HCT116 (cell line): ENCODE measurements at regions not wholly inside any gene's neighbourhood (a gene's known extent, or its start where the extent isn't known, plus 50 kb on each side); places are given as distances from the start of the nearest gene placed in this dataset.

Experiments
- ATAC-seq: fragments of 200-7000 bp; cut with Tn5 transposase; 2 replicates; pipeline ENCODE4 v1.9.1; 2020; ENCODE audit warnings: mild to moderate bottlenecking, moderate library complexity
- BruUV-seq: library from RNA; stranded (reverse); fragments of 400-500 nt; replicated peaks from 2 replicates; lab custom pipeline; 2021; lab: Mats Ljungman, UMichigan
- CTCF ChIA-PET: fragments of 300-600 bp; sonication (Branson Sonifier 250); formaldehyde crosslinking; loops from one replicate; lab custom pipeline; 2021; ENCODE audit warnings: antibody characterized with exemption; lab: Charles Lee
- POLR2A ChIA-PET: fragments of 300-600, 350-600 bp; sonication (Branson Sonifier 250); formaldehyde crosslinking; loops from one replicate; lab custom pipeline; 2021; ENCODE audit warnings: antibody characterized with exemption; lab: Charles Lee
- RAD21 ChIA-PET, 2 experiments: fragments of 300-600 bp; sonication (Branson Sonifier 250); formaldehyde crosslinking; loops; one replicate each; lab custom pipeline; 2023; ENCODE audit warnings: low total read pairs in 2 of 2; ENCODE audit not compliant: uncharacterized antibody in 2 of 2, unreplicated experiment in 2 of 2, low non-redundant PET in 1 of 2; lab: Charles Lee
- DNase-seq: peaks from one replicate; pipeline ENCODE4 v3.0.0-alpha.2; 2010; ENCODE audit warnings: low read depth, low spot score
- H2AFZ ChIP-seq: fragments of 200-600 bp; shearing (Covaris generic), sonication (generic); 2 replicates; pipeline ENCODE4 v1.6.1; 2017; ENCODE audit warnings: low read depth, mixed run types, mixed read lengths, antibody characterized with exemption, low read length; ENCODE audit not compliant: poor library complexity, severe bottlenecking
- H3K27ac ChIP-seq: 2 replicates; pipeline ENCODE4 v1.5.1; 2012; ENCODE audit warnings: low read depth, low read length
- H3K27me3 ChIP-seq: fragments of 200-600 bp; sonication (generic); 2 replicates; pipeline ENCODE4 v1.6.1; 2016; ENCODE audit warnings: mixed run types, low read length, mixed read lengths; ENCODE audit not compliant: insufficient read depth
- H3K36me3 ChIP-seq, 2 experiments: fragments of 200-500 bp in 1 of 2; fragments of 200-600 bp in 1 of 2; sonication (Bioruptor generic) in 1 of 2; sonication (generic) in 1 of 2; 2 replicates each; pipeline versions ENCODE4 v1.5.1 to v1.6.1; 2014 to 2016; ENCODE audit warnings: low read length in 2 of 2, inconsistent platforms in 1 of 2, mixed read lengths in 1 of 2, mixed run types in 1 of 2; ENCODE audit not compliant: insufficient read depth in 2 of 2, control insufficient read depth in 1 of 2
- H3K4me1 ChIP-seq, 2 experiments: fragments of 200-600 bp in 1 of 2; sonication (generic) in 1 of 2; 2 replicates each; pipeline versions ENCODE4 v1.5.1 to v1.6.1; 2012 to 2017; ENCODE audit warnings: low read length in 2 of 2, inconsistent platforms in 1 of 2, mild to moderate bottlenecking in 1 of 2, mixed read lengths in 1 of 2, mixed run types in 1 of 2, moderate library complexity in 1 of 2; ENCODE audit not compliant: insufficient read depth in 2 of 2, control insufficient read depth in 1 of 2
- H3K4me2 ChIP-seq: fragments of 200-600 bp; sonication (generic); 2 replicates; pipeline ENCODE4 v1.6.1; 2017; ENCODE audit warnings: mixed run types, low read length, mixed read lengths
- H3K4me3 ChIP-seq, 2 experiments: fragments of 200-600 bp in 1 of 2; sonication (generic) in 1 of 2; replicated peaks in 1 of 2; 2 replicates each; pipeline ENCODE4 v1.5.1; 2011 to 2016; ENCODE audit warnings: low read length in 2 of 2, control low read depth in 1 of 2, low read depth in 1 of 2, mild to moderate bottlenecking in 1 of 2, mixed read lengths in 1 of 2, mixed run types in 1 of 2
- H3K79me2 ChIP-seq: fragments of 200-600 bp; sonication (generic); 2 replicates; pipeline ENCODE4 v1.6.1; 2017; ENCODE audit warnings: mild to moderate bottlenecking, mixed run types, low read length, moderate library complexity, mixed read lengths; ENCODE audit not compliant: insufficient read depth
- H3K9ac ChIP-seq: fragments of 200-600 bp; sonication (generic); 2 replicates; pipeline ENCODE4 v1.6.1; 2016; ENCODE audit warnings: low read length, mixed read lengths
- H3K9me2 ChIP-seq: fragments of 200-600 bp; sonication (generic), shearing (Covaris generic); 2 replicates; pipeline ENCODE4 v1.6.1; 2017; ENCODE audit warnings: mixed run types, mild to moderate bottlenecking, moderate library complexity; ENCODE audit not compliant: insufficient read depth
- H3K9me3 ChIP-seq, 2 experiments: fragments of 200-500 bp in 1 of 2; fragments of 200-600 bp in 1 of 2; sonication (Bioruptor generic) in 1 of 2; sonication (generic) in 1 of 2; 2 replicates each; pipeline ENCODE4 v1.6.1; 2014 to 2017; ENCODE audit warnings: low read length in 2 of 2, mixed read lengths in 2 of 2, inconsistent platforms in 1 of 2, low read depth in 1 of 2, mild to moderate bottlenecking in 1 of 2, mixed run types in 1 of 2, moderate library complexity in 1 of 2; ENCODE audit not compliant: control insufficient read depth in 1 of 2, insufficient read depth in 1 of 2
- H4K20me1 ChIP-seq: fragments of 200-600 bp; sonication (generic), shearing (Covaris generic); 2 replicates; pipeline ENCODE4 v1.6.1; 2017; ENCODE audit warnings: mixed run types, mild to moderate bottlenecking, moderate library complexity; ENCODE audit not compliant: insufficient read depth
- ATF3 ChIP-seq: IDR thresholded peaks from 2 replicates; pipeline ENCODE4 v1.6.1; 2012
- CBX3 ChIP-seq: IDR thresholded peaks from 2 replicates; pipeline ENCODE4 v1.6.1; 2012; ENCODE audit warnings: low read depth
- CEBPB ChIP-seq: IDR thresholded peaks from 2 replicates; pipeline ENCODE4 v1.6.1; 2012; ENCODE audit warnings: low read depth
- CTCF ChIP-seq, 3 experiments: fragments of 200-600 bp in 1 of 3; sonication (generic) in 1 of 3; IDR thresholded peaks in 2 of 3; conservative IDR thresholded peaks in 1 of 3; 2 replicates each; pipeline ENCODE4 v1.5.1; 2012 to 2017; ENCODE audit warnings: low read depth in 2 of 3, low read length in 2 of 3, antibody characterized with exemption in 1 of 3, borderline replicate concordance in 1 of 3, control low read depth in 1 of 3, mild to moderate bottlenecking in 1 of 3, mixed read lengths in 1 of 3, mixed run types in 1 of 3, moderate library complexity in 1 of 3; ENCODE audit not compliant: insufficient read depth in 1 of 3
- EGR1 ChIP-seq: IDR thresholded peaks from 2 replicates; pipeline ENCODE4 v1.6.1; 2012; ENCODE audit warnings: low read depth
- ELF1 ChIP-seq: IDR thresholded peaks from 2 replicates; pipeline ENCODE4 v1.6.1; 2012; ENCODE audit warnings: low read depth, borderline replicate concordance
- MAX ChIP-seq: IDR thresholded peaks from 2 replicates; pipeline ENCODE4 v1.6.1; 2012
- POLR2AphosphoS5 ChIP-seq: IDR thresholded peaks from 2 replicates; pipeline ENCODE4 v1.6.1; 2011; ENCODE audit warnings: mild to moderate bottlenecking, low read depth, low read length, moderate library complexity
- RAD21 ChIP-seq: IDR thresholded peaks from 2 replicates; pipeline ENCODE4 v1.6.1; 2012; ENCODE audit warnings: low read depth, mild to moderate bottlenecking
- REST ChIP-seq: IDR thresholded peaks from 2 replicates; pipeline ENCODE4 v1.6.1; 2012; ENCODE audit warnings: low read depth
- SRF ChIP-seq: IDR thresholded peaks from 2 replicates; pipeline ENCODE4 v1.6.1; 2012; ENCODE audit warnings: low read depth
- ZFX ChIP-seq: fragments of 450-650 bp; IDR thresholded peaks from 2 replicates; pipeline ENCODE4 v1.6.1; 2017
- ZNF274 ChIP-seq: fragments of 200-500 bp; sonication (Bioruptor generic); IDR thresholded peaks from 2 replicates; pipeline ENCODE4 v1.6.1; 2014; ENCODE audit warnings: mild to moderate bottlenecking, low read depth, low read length, inconsistent platforms
- intact Hi-C: fragments of 100-400 bp; cut with micrococcal nuclease; formaldehyde crosslinking; loops from 2 replicates; pipeline ENCODE4 v1.10.0; 2022

- TF ChIP-seq REST: no peak
- TF ChIP-seq ATF3: no peak
- no peak for TF ChIP-seq ZNF274
- TF ChIP-seq CEBPB: no peak
- TF ChIP-seq ZFX: no peak
- no peak for TF ChIP-seq EGR1
- TF ChIP-seq POLR2AphosphoS5: 0 out of 2 replicates have a peak, but pooled peaks have one; percentile 35
- TF ChIP-seq MAX: no peak
- TF ChIP-seq ELF1: peak; percentile 47; the same call in 1 of the 2 replicates
- no peak for TF ChIP-seq SRF
Observed at GRCh38 chr6:168895102-168895812, 358.4 kb downstream of the THBS2 start (continued).

GRCh38 chr6:168892031-168892430 lies 361.6 kb downstream of the THBS2 start:
- H2AFZ ChIP-seq: no peak overlapping the region
- no peak for TF ChIP-seq CBX3
- TF ChIP-seq RAD21: no peak
- no peak for TF ChIP-seq REST
- TF ChIP-seq CTCF (IDR thresholded peaks at IDR 0.05 in 2 of 3, conservative IDR thresholded peaks at IDR 0.05 in 1 of 3; ENCODE audit: borderline replicate concordance in 1 of 3, insufficient read depth in 1 of 3, low read depth in 2 of 3, low read length in 2 of 3): peak in 2 of 3 experiments; percentile 23 to 34; a peak in 3 of 6 replicates
- TF ChIP-seq EGR1: no peak
- TF ChIP-seq CEBPB: no peak
- TF ChIP-seq, all 23 proteins: peak for 1
- H3K4me2 ChIP-seq: no peak overlapping the region
- POLR2A ChIA-PET: no interaction called here
- no peaks in the 10 kb centered on the region for H3K27me3 ChIP-seq
- ATAC-seq: no peak
- RAD21 ChIA-PET: interaction anchor here (0.7 kb wide), 2 partner anchors 737 to 1625 kb away, joined by 4 read pairs; no protein-coding TSS in a partner anchor
- H3K79me2 ChIP-seq: no peaks in the 10 kb centered on the region
- no TSS peak for BruUV-seq
- peaks cover 0 to 12% of the 10 kb centered on the region in 2 experiments; a peak in 2 of 4 replicates for H3K4me1 ChIP-seq
- no peaks in the 10 kb centered on the region for H3K36me3 ChIP-seq
- no peak for DNase-seq
- H3K4me3 ChIP-seq: no peak overlapping the region
- CTCF ChIA-PET: interaction anchor here (0.7 to 2.4 kb wide), 3 partner anchors 171 to 522 kb away, joined by 3 to 12 read pairs (median 3); no protein-coding TSS in a partner anchor
- intact Hi-C loops: no loop called here
- H4K20me1 ChIP-seq: no peaks in the 10 kb centered on the region
- no peaks in the 10 kb centered on the region for H3K9me3 ChIP-seq
- no peak overlapping the region for H3K9ac ChIP-seq
- no peak overlapping the region for H3K27ac ChIP-seq
- no peaks in the 10 kb centered on the region for H3K9me2 ChIP-seq
